ENCODE measurements at regions not wholly inside any gene's neighbourhood (a gene's known extent, or its start where the extent isn't known, plus 50 kb on each side); places are given as distances from the start of the nearest gene placed in this dataset.

DNA sequence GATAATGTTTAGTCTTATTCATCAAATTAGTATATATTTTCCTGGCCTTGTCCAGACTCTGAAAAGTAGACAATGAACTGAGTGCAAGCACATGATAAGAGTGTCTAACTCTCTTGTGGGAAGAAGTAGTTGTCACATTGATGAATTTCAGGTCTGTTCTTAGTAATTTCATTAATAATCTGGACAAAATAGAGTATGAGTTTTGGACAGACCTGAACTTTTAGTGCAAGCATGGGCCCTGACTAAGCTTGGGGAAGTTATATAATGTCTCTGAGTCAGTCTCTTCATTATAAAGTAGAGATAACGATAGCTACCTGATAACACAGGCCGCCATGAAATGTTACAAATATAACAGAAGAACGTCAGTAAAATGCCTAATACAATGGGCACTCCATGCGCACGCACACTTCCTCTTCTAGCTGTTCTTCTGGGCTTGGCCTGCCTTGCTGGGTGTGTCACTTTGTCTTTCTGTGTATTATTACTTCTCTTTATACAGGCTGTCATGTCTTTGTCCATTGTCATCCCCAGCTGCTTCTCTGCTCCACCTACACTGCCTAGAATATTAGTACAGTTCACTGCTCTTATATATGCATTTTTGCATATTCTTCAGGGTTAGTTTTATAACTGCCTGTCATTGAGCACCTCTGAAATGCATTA lies 129.1 kb upstream of the HTR2A start:
- DNase-seq = peak; percentile 0 to 1

DNA sequence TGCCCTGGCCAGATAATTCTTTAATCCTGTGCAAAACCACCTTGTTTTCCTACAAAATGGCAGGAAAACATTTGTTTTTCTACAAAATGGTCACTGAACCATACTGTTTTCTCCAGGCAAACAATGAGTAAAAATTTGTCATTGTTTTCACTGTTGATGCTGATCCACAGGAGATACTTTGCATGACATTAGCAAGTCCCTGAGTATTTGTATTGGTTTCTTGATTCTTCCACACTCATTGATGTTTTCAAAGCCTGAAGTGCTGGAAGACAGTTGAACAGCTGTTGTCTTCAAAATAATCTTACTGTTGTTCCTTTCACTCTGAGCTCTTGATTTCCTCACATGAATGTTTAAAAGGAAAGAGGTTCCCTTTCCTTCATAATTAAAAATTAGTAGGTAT lies 123.1 kb upstream of the HTR2A start:
- no peak for DNase-seq

GRCh38 chr13:47017476-47017875 lies 120.6 kb upstream of the HTR2A start:
- DNase-seq = no peak

- DNase-seq = no peak
Observed at GRCh38 chr13:47008318-47008717, 111.5 kb upstream of the HTR2A start.

DNA sequence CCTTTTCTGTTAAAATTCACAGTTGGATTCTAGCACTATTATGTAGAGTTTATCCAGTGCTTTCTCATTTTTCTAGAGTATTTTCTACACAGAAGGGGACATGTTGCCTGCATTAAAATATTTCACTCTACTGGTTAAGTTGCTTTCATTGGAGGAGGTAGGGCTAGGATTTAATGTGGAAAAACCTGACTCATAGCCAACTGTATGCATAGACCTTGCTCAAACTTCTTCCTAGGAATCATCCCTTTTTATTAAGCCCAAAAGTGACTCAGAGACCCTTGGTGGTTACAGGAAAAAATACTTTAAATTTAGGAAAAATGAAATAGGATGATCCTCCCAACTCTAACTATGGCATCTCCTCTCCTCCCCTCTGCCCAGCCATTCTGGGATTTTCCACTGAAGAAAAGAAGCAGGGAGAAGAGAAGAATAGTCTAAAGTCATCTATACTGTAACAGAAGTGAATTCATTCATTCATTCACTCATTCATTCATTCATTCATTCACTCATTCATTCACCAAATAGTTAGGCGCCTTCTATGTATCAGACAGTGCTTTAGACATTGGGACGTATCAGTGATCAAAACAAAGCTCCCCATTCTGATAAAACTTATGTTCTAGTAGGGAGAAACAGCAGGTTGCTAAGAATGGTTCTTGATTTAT lies 109.0 kb upstream of the HTR2A start:
- no peak for DNase-seq

- DNase-seq = no peak
Observed at GRCh38 chr13:47004540-47004939, 107.7 kb upstream of the HTR2A start.

DNA sequence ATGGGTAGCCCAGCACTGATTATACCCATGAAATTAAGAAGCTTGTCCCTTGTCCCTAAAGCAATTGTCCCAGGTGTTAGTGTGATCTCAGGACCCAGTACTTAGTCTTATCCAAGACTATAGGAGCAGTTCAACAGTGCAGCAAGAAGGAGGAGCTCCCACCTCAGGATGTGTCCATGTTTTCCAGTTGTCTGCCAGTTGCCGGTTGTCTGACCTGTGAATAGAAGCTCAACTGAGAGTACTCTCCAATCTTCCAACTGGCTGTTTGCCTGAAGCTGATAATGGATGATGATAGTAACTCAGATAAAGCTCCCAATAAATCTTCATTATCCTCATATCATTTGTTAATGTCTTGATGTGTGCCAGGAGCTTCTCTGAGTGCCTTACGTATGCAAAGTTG lies 107.2 kb upstream of the HTR2A start:
- DNase-seq = no peak

DNA sequence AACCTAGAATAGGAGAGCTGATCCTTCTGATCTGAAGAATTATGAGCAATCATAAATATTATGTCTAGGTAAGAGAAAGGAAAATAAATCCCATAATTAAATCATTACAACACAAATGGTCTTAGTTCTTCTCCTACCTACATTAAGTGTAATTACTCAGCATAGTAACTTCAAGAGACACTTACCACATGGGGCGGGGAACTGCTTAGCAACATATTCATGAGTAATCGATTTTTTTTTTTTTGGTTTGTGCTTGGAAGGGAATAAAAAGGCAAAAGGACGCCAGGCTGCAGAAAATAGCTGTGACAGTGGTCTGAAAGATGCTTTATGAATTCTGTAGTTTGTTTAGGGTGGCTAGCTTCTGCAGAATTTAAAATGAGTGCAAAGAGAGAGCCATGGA lies 103.3 kb upstream of the HTR2A start:
- DNase-seq = no peak

GRCh38 chr13:46996316-46997030 lies 99.6 kb upstream of the HTR2A start:
- DNase-seq = no peak

- no peak for DNase-seq
Observed at GRCh38 chr13:46995874-46996273, 99.0 kb upstream of the HTR2A start.

DNA sequence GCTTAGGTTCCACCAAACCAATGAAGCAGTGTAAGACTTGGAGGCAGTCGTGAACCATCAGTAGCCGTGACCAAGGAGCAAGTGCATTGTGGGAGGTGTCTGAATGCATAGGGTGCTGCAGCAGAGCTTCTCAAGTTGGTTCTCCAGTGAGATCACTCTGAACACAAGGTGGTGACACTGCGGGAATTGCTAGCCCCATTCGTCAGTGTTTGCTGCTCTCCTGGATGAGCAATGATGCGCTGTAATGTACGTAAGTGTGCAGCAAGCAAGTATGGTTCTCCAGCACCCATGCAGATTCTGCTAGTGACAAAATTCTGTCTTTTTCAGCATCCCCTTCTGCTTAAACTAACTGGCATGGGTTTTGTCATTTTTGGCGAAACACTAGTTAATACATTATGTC lies 97.6 kb upstream of the HTR2A start:
- DNase-seq = no peak

DNA sequence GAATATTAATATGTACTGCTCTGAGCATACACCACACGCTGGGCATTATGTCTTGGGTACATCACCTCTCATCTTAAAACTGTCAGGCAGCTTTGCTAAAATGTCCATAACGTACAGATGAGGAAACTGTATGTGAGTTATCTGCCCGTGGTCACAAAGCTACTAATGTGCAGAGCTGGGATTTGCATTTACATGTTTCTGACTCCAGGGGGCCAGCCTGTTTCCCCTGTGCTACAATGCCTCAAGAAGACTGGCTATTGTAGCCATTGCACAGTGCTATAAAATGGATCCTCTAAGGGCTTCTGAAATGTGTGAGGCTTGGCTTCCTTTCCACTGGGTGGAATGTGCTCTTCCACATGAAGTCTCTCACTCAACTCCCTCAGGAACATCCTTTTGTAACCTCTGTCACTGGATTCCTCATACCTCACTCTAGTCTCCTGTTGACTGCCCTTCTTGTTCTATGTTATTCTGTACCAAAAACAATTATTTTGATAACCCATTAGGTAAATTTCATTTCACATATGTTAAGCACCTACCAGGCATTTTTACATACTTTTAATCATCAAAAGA lies 95.6 kb upstream of the HTR2A start:
- DNase-seq = no peak

DNA sequence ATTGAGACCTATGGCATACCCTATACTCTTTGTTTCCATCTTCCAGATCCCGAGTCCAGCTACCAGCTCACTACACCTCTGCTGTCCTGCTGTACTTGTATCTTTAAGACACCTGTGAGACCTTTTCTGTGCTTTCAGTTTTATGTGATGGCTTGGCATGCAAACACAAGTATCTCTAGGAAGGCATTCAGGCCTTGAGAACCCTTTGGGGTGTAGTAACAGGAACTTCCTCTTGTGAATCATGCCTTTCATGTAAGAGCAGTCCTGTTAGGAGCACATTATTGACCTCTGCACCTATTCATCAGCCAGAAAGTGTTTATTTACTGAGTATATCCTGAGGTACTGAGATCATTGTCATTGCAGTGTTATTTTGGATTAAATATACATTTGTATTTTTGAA lies 87.0 kb upstream of the HTR2A start:
- no peak for DNase-seq

- peak; percentile 8 to 21 for DNase-seq
Observed at GRCh38 chr13:46982856-46983582, 86.2 kb upstream of the HTR2A start.

- DNase-seq = no peak
Observed at GRCh38 chr13:46975173-46975572, 78.3 kb upstream of the HTR2A start.

GRCh38 chr13:46968450-46968849 lies 71.6 kb upstream of the HTR2A start:
- no peak for DNase-seq

DNA sequence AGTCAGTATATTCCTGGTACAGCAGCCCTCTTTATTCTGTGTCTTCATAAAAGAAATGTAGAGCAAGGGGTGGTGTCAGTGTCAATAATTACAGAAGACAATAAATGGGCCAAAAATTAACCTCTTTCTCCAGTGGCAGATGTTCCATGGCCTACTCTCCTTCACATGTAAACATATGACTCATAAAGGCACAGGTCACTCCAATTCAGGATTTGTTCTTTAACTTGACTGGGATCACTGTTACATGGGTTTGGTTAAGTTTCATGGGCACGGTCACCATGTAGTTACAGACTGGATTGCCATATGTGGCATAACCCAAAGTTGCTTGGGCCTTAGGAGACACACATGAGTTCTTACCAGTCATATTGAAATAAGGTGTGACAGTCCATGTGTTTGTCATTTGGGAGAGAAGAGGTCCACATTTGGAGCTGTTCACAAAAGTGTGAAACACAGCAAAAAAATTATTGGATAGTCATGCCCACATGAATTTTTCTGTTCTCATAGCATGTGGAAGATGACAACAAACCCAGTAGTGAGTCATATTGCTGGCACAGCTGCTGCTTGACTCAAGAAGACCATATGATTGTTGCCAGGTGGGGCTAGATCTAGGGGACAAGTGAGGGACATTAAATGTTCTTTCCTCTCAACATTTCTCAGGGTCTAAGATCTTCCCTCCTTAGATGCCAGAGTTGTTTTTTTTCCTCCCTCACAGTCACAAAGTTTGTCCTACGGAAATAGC lies 68.1 kb upstream of the HTR2A start:
- DNase-seq = no peak

- DNase-seq = no peak
Observed at GRCh38 chr13:46963904-46964303, 67.1 kb upstream of the HTR2A start.

- no peak for DNase-seq
Observed at GRCh38 chr13:46962281-46962941, 65.6 kb upstream of the HTR2A start.

- DNase-seq = peak in 1 of 2 donors; percentile 33
Observed at GRCh38 chr13:46961719-46962118, 64.9 kb upstream of the HTR2A start.

DNA sequence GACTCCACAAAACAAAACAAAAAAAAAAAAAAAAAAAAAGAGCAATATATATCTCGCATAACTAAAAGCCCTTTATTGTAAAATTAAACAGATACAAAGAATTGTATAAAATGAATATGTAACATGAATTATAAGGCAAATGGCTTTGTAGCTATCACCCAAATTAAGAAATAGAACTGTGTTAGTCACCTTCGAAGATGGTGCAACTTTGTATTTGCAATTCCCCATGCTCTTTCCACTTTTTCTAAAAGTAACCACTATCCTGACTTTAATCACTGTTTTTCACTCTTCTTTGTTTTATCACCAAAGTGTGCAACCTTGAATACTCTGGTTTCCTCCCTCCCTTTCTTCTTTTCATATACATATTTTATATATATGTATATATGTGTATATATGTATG lies 57.1 kb upstream of the HTR2A start:
- DNase-seq = no peak

DNA sequence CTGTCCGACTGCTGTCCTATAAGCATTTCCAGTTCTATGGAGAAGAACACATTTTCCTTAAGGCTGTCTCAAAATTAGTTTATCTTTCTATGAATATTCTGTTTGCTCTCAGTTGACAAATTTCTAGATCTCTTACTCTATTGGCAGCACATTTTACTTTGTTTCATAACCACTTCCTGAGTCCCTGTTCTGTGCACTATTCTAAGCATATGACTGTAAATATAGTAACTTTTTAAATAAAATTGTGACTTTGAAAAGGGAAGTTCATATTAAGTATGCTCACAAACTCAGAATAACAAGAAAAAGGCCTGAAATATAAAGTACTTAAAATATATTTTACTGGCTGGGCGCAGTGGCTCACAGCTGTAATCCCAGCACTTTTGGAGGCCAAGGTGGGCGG lies 56.5 kb upstream of the HTR2A start:
- no peak for DNase-seq

Data from CD4-positive, alpha-beta T cell treated with Interferon alpha-2 for 1 hour (primary cell).